ENCODE measurements at regions not wholly inside any gene's neighbourhood (a gene's known extent, or its start where the extent isn't known, plus 50 kb on each side); places are given as distances from the start of the nearest gene placed in this dataset.

GRCh38 chr18:30352551-30353168 lies 689.9 kb downstream of the DSC3 start:
- DNase-seq (ENCODE audit: low read depth in 2 of 2), result no peak

- DNase-seq (ENCODE audit: low read depth in 2 of 2), result no peak
These were observed 692.3 kb downstream of the DSC3 start for GRCh38 chr18:30350263-30350662.

GRCh38 chr18:30343090-30343489 lies 699.5 kb downstream of the DSC3 start:
- no peak for DNase-seq (ENCODE audit: low read depth in 2 of 2)

GRCh38 chr18:30342675-30343074 lies 699.9 kb downstream of the DSC3 start:
- no peak for DNase-seq (ENCODE audit: low read depth in 2 of 2)

GRCh38 chr18:30334781-30335180 lies 707.8 kb downstream of the DSC3 start:
- DNase-seq (ENCODE audit: low read depth in 2 of 2), result no peak

- DNase-seq (ENCODE audit: low read depth in 2 of 2), result no peak
These were observed 709.2 kb downstream of the DSC3 start for GRCh38 chr18:30333310-30333709.

- DNase-seq (ENCODE audit: low read depth in 2 of 2), result no peak
These were observed 713.7 kb downstream of the DSC3 start for GRCh38 chr18:30328839-30329238.

GRCh38 chr18:30302181-30302580 lies 740.4 kb downstream of the DSC3 start:
- DNase-seq (ENCODE audit: low read depth in 2 of 2), result no peak

- no peak for DNase-seq (ENCODE audit: low read depth in 2 of 2)
These were observed 743.8 kb downstream of the DSC3 start for GRCh38 chr18:30298769-30299168.

GRCh38 chr18:30288662-30289414 lies 753.7 kb downstream of the DSC3 start:
- DNase-seq (ENCODE audit: low read depth in 2 of 2), result no peak

- peak; percentile 29 to 36 for DNase-seq (ENCODE audit: low read depth in 2 of 2)
These were observed 761.6 kb downstream of the DSC3 start for GRCh38 chr18:30280861-30281470.

GRCh38 chr18:30280186-30280585 lies 762.4 kb downstream of the DSC3 start:
- no peak for DNase-seq (ENCODE audit: low read depth in 2 of 2)

GRCh38 chr18:30277676-30278075 lies 764.9 kb downstream of the DSC3 start:
- DNase-seq (ENCODE audit: low read depth in 2 of 2), result no peak

GRCh38 chr18:30271716-30272115 lies 770.8 kb downstream of the DSC3 start:
- DNase-seq (ENCODE audit: low read depth in 2 of 2), result no peak

- no peak for DNase-seq (ENCODE audit: low read depth in 2 of 2)
These were observed 777.4 kb downstream of the DSC3 start for GRCh38 chr18:30265190-30265589.

- no peak for DNase-seq (ENCODE audit: low read depth in 2 of 2)
These were observed 788.2 kb downstream of the DSC3 start for GRCh38 chr18:30254331-30254730.

GRCh38 chr18:30248056-30248455 lies 794.5 kb downstream of the DSC3 start:
- DNase-seq (ENCODE audit: low read depth in 2 of 2), result no peak

- DNase-seq (ENCODE audit: low read depth in 2 of 2), result no peak
These were observed 796.6 kb downstream of the DSC3 start for GRCh38 chr18:30245766-30246455.

- DNase-seq (ENCODE audit: low read depth in 2 of 2), result no peak
These were observed 807.8 kb downstream of the DSC3 start for GRCh38 chr18:30234755-30235154.

GRCh38 chr18:30211112-30211511 lies 831.4 kb downstream of the DSC3 start:
- DNase-seq (ENCODE audit: low read depth in 2 of 2), result no peak

GRCh38 chr18:30208546-30208945 lies 834.0 kb downstream of the DSC3 start:
- DNase-seq (ENCODE audit: low read depth in 2 of 2), result no peak

- DNase-seq (ENCODE audit: low read depth in 2 of 2), result no peak
These were observed 850.3 kb downstream of the DSC3 start for GRCh38 chr18:30192216-30192615.

GRCh38 chr18:30186245-30186644 lies 856.3 kb downstream of the DSC3 start:
- DNase-seq (ENCODE audit: low read depth in 2 of 2), result no peak

All from fibroblast of skin of left quadriceps (primary cell).